BE2C (cell line): ENCODE measurements at regions not wholly inside any gene's neighbourhood (a gene's known extent, or its start where the extent isn't known, plus 50 kb on each side); places are given as distances from the start of the nearest gene placed in this dataset.

ENCODE experiments used
- DNase-seq: peaks from one replicate; pipeline ENCODE4 v3.0.0-alpha.2; 2020
- H3K27me3 ChIP-seq: fragments of 250-450 bp; sonication (Bioruptor Pico); 2 replicates; pipeline ENCODE4 v1.5.1; 2020; ENCODE audit warnings: mild to moderate bottlenecking
- H3K36me3 ChIP-seq: fragments of 250-450 bp; sonication (Bioruptor Pico); 2 replicates; pipeline ENCODE4 v1.5.1; 2020; ENCODE audit warnings: mild to moderate bottlenecking
- H3K4me1 ChIP-seq: fragments of 250-450 bp; sonication (Bioruptor Pico); 2 replicates; pipeline ENCODE4 v1.5.1; 2020
- H3K4me3 ChIP-seq: 2 replicates; pipeline ENCODE4 v1.5.1; 2011; ENCODE audit warnings: low read depth, low read length
- H3K9me3 ChIP-seq: fragments of 250-450 bp; sonication (Bioruptor Pico); 2 replicates; pipeline ENCODE4 v1.5.1; 2020
- CTCF ChIP-seq: IDR thresholded peaks from 2 replicates; pipeline ENCODE4 v1.5.1; 2012; ENCODE audit warnings: mild to moderate bottlenecking, low read depth, low read length

GRCh38 chr14:71551291-71551950, 380.8 kb upstream of the RGS6 start:
- Histone ChIP-seq H3K4me3 (no peak overlapping the region), H3K27me3 (no peaks in the 10 kb centered on the region), H3K36me3 (no peaks in the 10 kb centered on the region), H3K9me3 (no peaks in the 10 kb centered on the region), H3K4me1 (peaks cover 6% of the 10 kb centered on the region; the same call in 1 of the 2 replicates)
- DNase-seq: no peak
- no peak for TF ChIP-seq CTCF

DNA sequence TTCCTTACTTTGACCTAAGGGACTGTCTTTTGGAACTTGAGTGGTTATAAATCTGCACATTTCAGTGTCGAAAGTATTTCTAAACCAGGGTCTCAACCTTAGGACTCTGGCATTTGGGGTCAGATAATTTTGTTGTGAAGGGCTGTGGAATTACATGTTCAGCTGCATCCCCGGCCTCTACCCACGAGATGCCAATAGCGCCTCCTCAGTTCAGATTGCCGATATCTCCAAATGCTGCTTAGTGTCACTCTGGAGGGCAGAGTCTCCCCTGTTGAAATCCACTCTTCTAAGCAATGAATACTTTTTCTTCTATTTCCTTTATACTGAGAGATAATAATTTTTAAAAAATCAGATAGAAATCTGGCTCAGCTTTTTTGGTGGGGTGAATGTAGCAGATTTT, 379.4 kb upstream of the RGS6 start:
- Histone ChIP-seq H3K36me3 (no peaks in the 10 kb centered on the region), H3K27me3 (no peaks in the 10 kb centered on the region), H3K4me3 (no peak overlapping the region), H3K4me1 (peaks cover 6% of the 10 kb centered on the region; the same call in 1 of the 2 replicates), H3K9me3 (no peaks in the 10 kb centered on the region)
- no peak for TF ChIP-seq CTCF
- no peak for DNase-seq

DNA sequence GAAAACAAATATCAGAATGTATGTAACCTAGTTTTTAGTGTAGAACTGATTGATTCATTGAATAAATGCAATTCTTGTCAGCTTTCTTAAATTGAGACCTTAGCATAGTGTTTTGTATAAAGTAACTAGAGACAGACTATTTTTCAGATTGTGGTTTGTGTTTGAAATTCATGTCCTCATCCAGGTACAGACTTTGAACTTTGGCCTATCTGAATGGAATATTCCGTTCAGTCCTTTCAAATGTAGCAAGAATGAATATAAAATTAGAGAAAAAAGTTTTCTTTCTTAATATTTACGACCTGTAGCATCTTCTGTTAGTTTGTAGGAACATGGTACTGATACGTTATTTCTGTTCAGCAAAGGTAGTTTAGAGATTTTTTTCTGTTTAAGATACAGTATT, 378.4 kb upstream of the RGS6 start:
- no peaks in the 10 kb centered on the region for H3K9me3 ChIP-seq
- no peaks in the 10 kb centered on the region for H3K27me3 ChIP-seq
- no peak for TF ChIP-seq CTCF
- peaks cover 6% of the 10 kb centered on the region; the same call in 1 of the 2 replicates for H3K4me1 ChIP-seq
- DNase-seq: no peak
- H3K4me3 ChIP-seq: no peak overlapping the region
- H3K36me3 ChIP-seq: no peaks in the 10 kb centered on the region

GRCh38 chr14:71554323-71554722, 377.9 kb upstream of the RGS6 start:
- Histone ChIP-seq H3K4me3 (no peak overlapping the region), H3K36me3 (no peaks in the 10 kb centered on the region), H3K27me3 (no peaks in the 10 kb centered on the region), H3K4me1 (peaks cover 6% of the 10 kb centered on the region; the same call in 1 of the 2 replicates), H3K9me3 (no peaks in the 10 kb centered on the region)
- no peak for TF ChIP-seq CTCF
- no peak for DNase-seq

- no peak overlapping the region for H3K4me3 ChIP-seq
- no peak for TF ChIP-seq CTCF
Measured at GRCh38 chr14:71554959-71555612, 377.1 kb upstream of the RGS6 start.

More at GRCh38 chr14:71554959-71555612, 377.1 kb upstream of the RGS6 start:
- no peak for DNase-seq
- peaks cover 6% of the 10 kb centered on the region; the same call in 1 of the 2 replicates for H3K4me1 ChIP-seq
- H3K36me3 ChIP-seq: no peaks in the 10 kb centered on the region
- H3K9me3 ChIP-seq: no peaks in the 10 kb centered on the region
- H3K27me3 ChIP-seq: no peaks in the 10 kb centered on the region
